HL-60 (cell line): ENCODE measurements at regions not wholly inside any gene's neighbourhood (a gene's known extent, or its start where the extent isn't known, plus 50 kb on each side); places are given as distances from the start of the nearest gene placed in this dataset.

Source experiments
- CTCF ChIP-seq: IDR thresholded peaks from one replicate; pipeline ENCODE4 v1.5.1; 2011; ENCODE audit warnings: low read length, control low read depth, inconsistent platforms; ENCODE audit not compliant: insufficient read depth
- POLR2AphosphoS5 ChIP-seq: IDR thresholded peaks from 2 replicates; pipeline ENCODE4 v1.6.1; 2012; ENCODE audit warnings: low read depth
- REST ChIP-seq: IDR thresholded peaks from 2 replicates; pipeline ENCODE4 v1.6.1; 2012; ENCODE audit warnings: low read depth; ENCODE audit not compliant: insufficient replicate concordance

DNA sequence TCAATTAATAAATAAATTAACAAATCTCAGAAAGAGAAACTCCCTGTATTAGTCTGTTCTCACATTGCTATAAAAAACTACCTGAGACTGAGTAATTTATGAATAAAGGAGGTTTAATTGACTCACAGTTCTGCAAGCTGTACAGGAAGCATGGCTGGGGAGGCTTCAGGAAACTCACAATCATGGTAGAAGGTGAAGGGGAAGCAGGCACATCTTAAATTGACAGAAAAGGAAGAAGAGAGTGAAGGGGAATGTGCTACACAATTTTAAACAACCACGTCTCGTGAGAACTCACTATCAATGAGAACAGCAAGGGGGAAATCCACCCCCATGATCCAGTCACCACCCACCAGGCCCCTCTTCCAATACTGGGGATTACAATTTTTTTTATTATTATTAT, 358.3 kb upstream of the KIAA1217 start:
- TF ChIP-seq CTCF (no peak), POLR2AphosphoS5 (no peak), REST (no peak)
